Endothelial cell of umbilical vein (primary cell): ENCODE measurements at regions not wholly inside any gene's neighbourhood (a gene's known extent, or its start where the extent isn't known, plus 50 kb on each side); places are given as distances from the start of the nearest gene placed in this dataset.

Experiments used
- CTCF ChIP-seq, 2 donors: IDR thresholded peaks; 1 replicate in 1 of 2; 2 replicates in 1 of 2; pipeline ENCODE4 v1.5.1; 2011; ENCODE audit warnings: low read length in 2 of 2, mild to moderate bottlenecking in 2 of 2, moderate library complexity in 2 of 2, control low read depth in 1 of 2, inconsistent platforms in 1 of 2, low read depth in 1 of 2; ENCODE audit not compliant: insufficient read depth in 1 of 2; ENCODE audit errors: extremely low read depth in 1 of 2
- EZH2 ChIP-seq: IDR thresholded peaks from 2 replicates; pipeline ENCODE4 v1.6.1; 2012; ENCODE audit warnings: borderline replicate concordance, low read depth, mild to moderate bottlenecking, moderate library complexity, low read length, inconsistent platforms; ENCODE audit not compliant: severe bottlenecking
- FOS ChIP-seq: IDR thresholded peaks from 2 replicates; pipeline ENCODE4 v1.6.1; 2011; ENCODE audit warnings: mild to moderate bottlenecking, low read length, moderate library complexity, borderline replicate concordance; ENCODE audit not compliant: insufficient read depth
- GATA2 ChIP-seq: IDR thresholded peaks from 2 replicates; pipeline ENCODE4 v1.7.0; 2011; ENCODE audit warnings: low read depth, mild to moderate bottlenecking, moderate library complexity, mixed read lengths, low read length; ENCODE audit not compliant: insufficient read length, insufficient read depth
- JUN ChIP-seq: IDR thresholded peaks from 2 replicates; pipeline ENCODE4 v1.6.1; 2011; ENCODE audit warnings: borderline replicate concordance, low read depth; ENCODE audit not compliant: insufficient read length, insufficient read depth
- MAX ChIP-seq: IDR thresholded peaks from 2 replicates; pipeline ENCODE4 v1.6.1; 2011; ENCODE audit not compliant: insufficient read depth, insufficient read length
- POLR2A ChIP-seq: IDR thresholded peaks from 2 replicates; pipeline ENCODE4 v1.6.1; 2012; ENCODE audit warnings: low read depth, mild to moderate bottlenecking, control low read depth, low read length

- TF ChIP-seq CTCF (IDR thresholded peaks at IDR 0.05; ENCODE audit: extremely low read depth in 1 of 2, insufficient read depth in 1 of 2, low read depth in 1 of 2, low read length in 2 of 2) (no peak), EZH2 (no peak), JUN (no peak), FOS (no peak), POLR2A (no peak), GATA2 (no peak), MAX (no peak)
Measured at GRCh38 chr10:58459069-58459468, 53.6 kb upstream of the BICC1 start.
